ENCODE measurements at regions not wholly inside any gene's neighbourhood (a gene's known extent, or its start where the extent isn't known, plus 50 kb on each side); places are given as distances from the start of the nearest gene placed in this dataset.
"Not testable (repeated sequence)": the region's sequence is repeated elsewhere in the genome, so short reads cannot be mapped to it uniquely, and the experiment has no call there.

DNA sequence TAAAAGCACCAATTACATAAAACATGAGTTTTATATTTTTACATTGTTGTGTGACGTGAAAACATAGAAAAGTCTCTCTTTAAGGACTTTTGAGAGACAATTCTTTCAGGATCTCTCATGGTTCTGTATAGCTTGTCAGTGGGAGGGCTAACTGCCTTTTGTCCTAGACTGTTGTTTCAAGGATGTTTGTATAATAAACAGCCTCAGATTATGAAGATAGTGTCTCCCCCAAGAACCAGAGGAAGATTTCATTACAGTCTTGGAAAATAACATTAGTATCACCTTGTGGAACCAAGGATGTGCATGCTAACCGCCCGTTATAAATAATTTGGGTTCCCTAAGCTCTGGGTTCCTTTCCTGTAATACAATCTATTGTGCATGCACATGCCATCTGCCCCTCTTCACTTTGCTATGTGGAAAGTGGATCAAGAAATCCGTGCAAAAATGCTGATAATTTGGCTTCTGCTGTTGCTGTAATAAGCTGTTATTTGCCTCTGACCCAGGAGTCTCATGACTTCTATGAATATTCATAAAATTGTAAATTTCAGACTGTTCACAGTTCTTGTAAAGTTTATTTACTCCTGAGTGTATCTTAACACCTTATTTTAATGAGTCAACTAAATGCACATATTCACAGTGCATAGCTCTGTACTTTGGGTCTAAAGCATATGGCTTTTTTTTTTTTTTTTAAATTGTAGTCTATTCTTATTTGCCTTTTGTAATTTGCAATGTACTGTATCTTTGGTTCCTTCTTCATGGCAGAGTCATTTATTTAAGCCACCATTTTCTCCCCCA, 265.5 kb downstream of the PTH2R start:
- Histone ChIP-seq H3K27me3 (ENCODE audit: insufficient read depth, low read length, poor library complexity) (no peaks in the 10 kb centered on the region), H4K20me1 (ENCODE audit: insufficient read depth, low read length) (no peaks in the 10 kb centered on the region), H3K27ac (ENCODE audit: low read length) (no peak overlapping the region), H3K36me3 (ENCODE audit: insufficient read depth, low read length) (no peaks in the 10 kb centered on the region), H3K9me3 (ENCODE audit: insufficient read depth, low read length, severe bottlenecking) (no peaks in the 10 kb centered on the region), H3K79me2 (ENCODE audit: insufficient read depth, low read length) (no peaks in the 10 kb centered on the region), H3K4me3 (ENCODE audit: low read depth in 1 of 2, low read length in 2 of 2) (no peak overlapping the region), H3K9ac (ENCODE audit: low read depth, low read length) (no peak overlapping the region), H2AFZ (ENCODE audit: low read depth, low read length) (no peak overlapping the region), H3K4me1 (ENCODE audit: insufficient read depth, low read length) (no peaks in the 10 kb centered on the region), H3K4me2 (ENCODE audit: insufficient read depth, low read length) (no peak overlapping the region)
- ATAC-seq (ENCODE audit: insufficient read depth, low read depth) (no peak), DNase-seq (no peak)
- no peak for TF ChIP-seq EZH2 (IDR thresholded peaks at IDR 0.05; ENCODE audit: borderline replicate concordance, low read depth, low read length, severe bottlenecking)
- TF ChIP-seq, protein P1, sequence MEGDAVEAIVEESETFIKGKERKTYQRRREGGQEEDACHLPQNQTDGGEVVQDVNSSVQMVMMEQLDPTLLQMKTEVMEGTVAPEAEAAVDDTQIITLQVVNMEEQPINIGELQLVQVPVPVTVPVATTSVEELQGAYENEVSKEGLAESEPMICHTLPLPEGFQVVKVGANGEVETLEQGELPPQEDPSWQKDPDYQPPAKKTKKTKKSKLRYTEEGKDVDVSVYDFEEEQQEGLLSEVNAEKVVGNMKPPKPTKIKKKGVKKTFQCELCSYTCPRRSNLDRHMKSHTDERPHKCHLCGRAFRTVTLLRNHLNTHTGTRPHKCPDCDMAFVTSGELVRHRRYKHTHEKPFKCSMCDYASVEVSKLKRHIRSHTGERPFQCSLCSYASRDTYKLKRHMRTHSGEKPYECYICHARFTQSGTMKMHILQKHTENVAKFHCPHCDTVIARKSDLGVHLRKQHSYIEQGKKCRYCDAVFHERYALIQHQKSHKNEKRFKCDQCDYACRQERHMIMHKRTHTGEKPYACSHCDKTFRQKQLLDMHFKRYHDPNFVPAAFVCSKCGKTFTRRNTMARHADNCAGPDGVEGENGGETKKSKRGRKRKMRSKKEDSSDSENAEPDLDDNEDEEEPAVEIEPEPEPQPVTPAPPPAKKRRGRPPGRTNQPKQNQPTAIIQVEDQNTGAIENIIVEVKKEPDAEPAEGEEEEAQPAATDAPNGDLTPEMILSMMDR (IDR thresholded peaks at IDR 0.05; ENCODE audit: borderline replicate concordance, extremely low read depth, low read length, poor library complexity, severe bottlenecking) = no peak

DNA sequence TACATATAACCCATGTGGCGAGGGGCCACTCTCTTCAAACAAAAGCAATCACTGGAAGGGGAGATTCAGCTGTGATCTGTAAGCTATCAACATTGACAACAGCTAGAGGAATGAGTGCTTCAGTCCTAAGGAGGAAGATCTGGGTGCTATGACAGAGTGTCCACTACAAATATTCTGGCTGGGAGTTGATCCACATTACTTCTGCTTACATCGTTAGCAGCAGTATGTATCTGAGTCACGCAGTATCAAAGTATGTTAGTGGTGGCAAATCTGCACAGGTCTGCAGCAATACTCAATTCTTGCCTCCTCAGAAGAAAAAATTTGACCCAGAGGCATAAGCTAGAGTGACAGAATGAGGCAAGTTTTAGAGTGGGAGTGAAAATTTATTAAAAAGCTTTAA, 267.0 kb downstream of the PTH2R start:
- Histone ChIP-seq H3K27ac (ENCODE audit: low read length) (no peak overlapping the region), H3K4me3 (ENCODE audit: low read depth in 1 of 2, low read length in 2 of 2) (no peak overlapping the region), H3K79me2 (ENCODE audit: insufficient read depth, low read length) (no peaks in the 10 kb centered on the region), H3K4me1 (ENCODE audit: insufficient read depth, low read length) (no peaks in the 10 kb centered on the region), H3K9ac (ENCODE audit: low read depth, low read length) (no peak overlapping the region), H3K36me3 (ENCODE audit: insufficient read depth, low read length) (no peaks in the 10 kb centered on the region), H3K9me3 (ENCODE audit: insufficient read depth, low read length, severe bottlenecking) (no peaks in the 10 kb centered on the region), H4K20me1 (ENCODE audit: insufficient read depth, low read length) (no peaks in the 10 kb centered on the region), H3K4me2 (ENCODE audit: insufficient read depth, low read length) (no peak overlapping the region), H3K27me3 (ENCODE audit: insufficient read depth, low read length, poor library complexity) (no peaks in the 10 kb centered on the region), H2AFZ (ENCODE audit: low read depth, low read length) (no peak overlapping the region)
- ATAC-seq (ENCODE audit: insufficient read depth, low read depth) (no peak), DNase-seq (no peak)
- no peak for TF ChIP-seq EZH2 (IDR thresholded peaks at IDR 0.05; ENCODE audit: borderline replicate concordance, low read depth, low read length, severe bottlenecking)
- TF ChIP-seq, protein P1 (IDR thresholded peaks at IDR 0.05; ENCODE audit: borderline replicate concordance, extremely low read depth, low read length, poor library complexity, severe bottlenecking) = no peak

DNA sequence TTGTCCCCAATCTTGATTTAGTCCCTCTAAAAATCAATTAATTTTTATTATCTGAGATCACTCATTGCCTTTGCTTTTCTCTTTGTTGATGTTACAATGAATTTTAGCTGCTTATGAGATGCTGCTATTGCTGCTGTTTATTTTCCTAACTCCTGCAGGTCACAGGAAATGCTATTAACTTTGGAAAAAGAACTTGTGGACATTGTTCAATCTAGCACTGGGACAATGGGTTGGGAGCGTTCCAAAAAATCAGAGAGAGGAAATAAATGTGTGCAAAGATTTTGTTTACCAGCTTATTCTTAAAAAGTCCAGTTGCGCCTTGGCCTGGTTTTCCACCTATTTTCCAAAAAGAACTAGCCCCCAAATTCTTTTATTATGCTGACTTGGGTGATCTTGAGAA, 268.3 kb downstream of the PTH2R start:
- Histone ChIP-seq H3K27me3 (ENCODE audit: insufficient read depth, low read length, poor library complexity) (no peaks in the 10 kb centered on the region), H3K4me2 (ENCODE audit: insufficient read depth, low read length) (no peak overlapping the region), H3K79me2 (ENCODE audit: insufficient read depth, low read length) (no peaks in the 10 kb centered on the region), H3K4me1 (ENCODE audit: insufficient read depth, low read length) (no peaks in the 10 kb centered on the region), H3K4me3 (ENCODE audit: low read depth in 1 of 2, low read length in 2 of 2) (no peak overlapping the region), H3K36me3 (ENCODE audit: insufficient read depth, low read length) (no peaks in the 10 kb centered on the region), H2AFZ (ENCODE audit: low read depth, low read length) (no peak overlapping the region), H3K9ac (ENCODE audit: low read depth, low read length) (no peak overlapping the region), H3K9me3 (ENCODE audit: insufficient read depth, low read length, severe bottlenecking) (no peaks in the 10 kb centered on the region), H4K20me1 (ENCODE audit: insufficient read depth, low read length) (no peaks in the 10 kb centered on the region), H3K27ac (ENCODE audit: low read length) (no peak overlapping the region)
- DNase-seq = no peak
- TF ChIP-seq, protein P1 (IDR thresholded peaks at IDR 0.05; ENCODE audit: borderline replicate concordance, extremely low read depth, low read length, poor library complexity, severe bottlenecking) = no peak
- no peak for TF ChIP-seq EZH2 (IDR thresholded peaks at IDR 0.05; ENCODE audit: borderline replicate concordance, low read depth, low read length, severe bottlenecking)
- no peak for ATAC-seq (ENCODE audit: insufficient read depth, low read depth)

DNA sequence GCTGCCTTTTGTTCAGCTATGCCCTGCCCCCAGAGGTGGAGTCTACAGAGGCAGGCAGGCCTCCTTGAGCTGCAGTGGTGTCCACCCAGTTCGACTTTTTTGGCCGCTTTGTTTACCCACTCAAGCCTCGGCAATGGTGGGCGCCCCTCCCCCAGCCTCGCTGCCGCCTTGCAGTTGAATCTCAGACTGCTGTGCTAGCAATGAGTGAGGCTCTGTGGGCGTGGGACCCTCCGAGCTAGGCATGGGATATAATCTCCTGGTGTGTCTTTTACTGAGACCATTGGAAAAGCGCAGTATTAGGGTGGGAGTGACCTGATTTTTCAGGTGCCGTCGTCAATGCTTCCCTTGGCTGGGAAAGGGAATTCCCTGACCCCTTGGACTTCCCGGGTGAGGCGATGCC, 279.3 kb downstream of the PTH2R start:
- H3K4me1 ChIP-seq (ENCODE audit: insufficient read depth, low read length); H3K36me3 ChIP-seq (ENCODE audit: insufficient read depth, low read length); H2AFZ ChIP-seq (ENCODE audit: low read depth, low read length); H3K9ac ChIP-seq (ENCODE audit: low read depth, low read length); H3K4me3 ChIP-seq (ENCODE audit: low read depth in 1 of 2, low read length in 2 of 2); H4K20me1 ChIP-seq (ENCODE audit: insufficient read depth, low read length); H3K4me2 ChIP-seq (ENCODE audit: insufficient read depth, low read length); DNase-seq; ATAC-seq (ENCODE audit: insufficient read depth, low read depth); H3K27me3 ChIP-seq (ENCODE audit: insufficient read depth, low read length, poor library complexity); H3K27ac ChIP-seq (ENCODE audit: low read length); H3K79me2 ChIP-seq (ENCODE audit: insufficient read depth, low read length); H3K9me3 ChIP-seq (ENCODE audit: insufficient read depth, low read length, severe bottlenecking): not testable (repeated sequence)

Data from DND-41 (cell line).